Fibroblast of lung (primary cell): ENCODE measurements at regions not wholly inside any gene's neighbourhood (a gene's known extent, or its start where the extent isn't known, plus 50 kb on each side); places are given as distances from the start of the nearest gene placed in this dataset.

Experiments
- DNase-seq, 2 donors: peaks; one replicate each; pipeline versions ENCODE4 v3.0.0 to v3.0.0-alpha.2; 2010; ENCODE audit warnings: low read depth in 2 of 2
- H2AFZ ChIP-seq: 2 replicates; pipeline ENCODE4 v1.5.1; 2012; ENCODE audit warnings: low read length, control low read depth, inconsistent platforms
- H3K27ac ChIP-seq: 2 replicates; pipeline ENCODE4 v1.5.1; 2011; ENCODE audit warnings: low read length, control low read depth; ENCODE audit not compliant: insufficient read depth
- H3K27me3 ChIP-seq: 2 replicates; pipeline ENCODE4 v1.5.1; 2011; ENCODE audit warnings: mild to moderate bottlenecking, low read length; ENCODE audit not compliant: control insufficient read depth, insufficient read depth
- H3K36me3 ChIP-seq: 2 replicates; pipeline ENCODE4 v1.5.1; 2011; ENCODE audit warnings: low read length; ENCODE audit not compliant: control insufficient read depth, insufficient read depth
- H3K4me1 ChIP-seq: 2 replicates; pipeline ENCODE4 v1.5.1; 2011; ENCODE audit warnings: low read length; ENCODE audit not compliant: control insufficient read depth, insufficient read depth; ENCODE audit errors: extremely low read depth
- H3K4me2 ChIP-seq: 2 replicates; pipeline ENCODE4 v1.5.1; 2011; ENCODE audit warnings: low read length, control low read depth; ENCODE audit not compliant: insufficient read depth; ENCODE audit errors: extremely low read depth
- H3K4me3 ChIP-seq, 4 experiments: fragments of 200-600 bp in 1 of 4; sonication (generic) in 1 of 4; replicated peaks in 1 of 4; 2 replicates each; pipeline ENCODE4 v1.5.1; 2011 to 2016; ENCODE audit warnings: low read length in 4 of 4, low read depth in 3 of 4, mild to moderate bottlenecking in 3 of 4, control low read depth in 2 of 4, inconsistent platforms in 1 of 4, mixed read lengths in 1 of 4; ENCODE audit not compliant: insufficient read depth in 1 of 4; ENCODE audit errors: control extremely low read depth in 1 of 4
- H3K79me2 ChIP-seq: 2 replicates; pipeline ENCODE4 v1.5.1; 2012; ENCODE audit warnings: mild to moderate bottlenecking, low read length, inconsistent platforms; ENCODE audit not compliant: control insufficient read depth, insufficient read depth
- H3K9ac ChIP-seq: 2 replicates; pipeline ENCODE4 v1.5.1; 2011; ENCODE audit warnings: mild to moderate bottlenecking, low read length, control low read depth; ENCODE audit not compliant: insufficient read depth
- H3K9me3 ChIP-seq: 2 replicates; pipeline ENCODE4 v1.5.1; 2012; ENCODE audit warnings: low read depth, low read length; ENCODE audit not compliant: control insufficient read depth, insufficient read depth
- H4K20me1 ChIP-seq: 2 replicates; pipeline ENCODE4 v1.5.1; 2011; ENCODE audit warnings: low read length; ENCODE audit not compliant: control insufficient read depth, insufficient read depth; ENCODE audit errors: extremely low read depth
- CTCF ChIP-seq, 2 donors: IDR thresholded peaks in 1 of 2; conservative IDR thresholded peaks in 1 of 2; 1 replicate in 1 of 2; 2 replicates in 1 of 2; pipeline ENCODE4 v1.5.1; 2011 to 2012; ENCODE audit warnings: low read length in 2 of 2, control low read depth in 1 of 2, inconsistent platforms in 1 of 2, low read depth in 1 of 2, mild to moderate bottlenecking in 1 of 2
- EZH2 ChIP-seq: IDR thresholded peaks from 2 replicates; pipeline ENCODE4 v1.5.1; 2012; ENCODE audit warnings: low read length, control low read depth, mild to moderate bottlenecking; ENCODE audit errors: missing control alignments

GRCh38 chr6:141029908-141030307 is 1102.8 kb upstream of the GJE1 start:
- no peak overlapping the region for H3K4me3 ChIP-seq
- H3K36me3 ChIP-seq, result no peaks in the 10 kb centered on the region
- no peaks in the 10 kb centered on the region for H3K79me2 ChIP-seq
- no peak overlapping the region for H3K4me2 ChIP-seq
- no peaks in the 10 kb centered on the region for H4K20me1 ChIP-seq
- H3K27ac ChIP-seq, result no peak overlapping the region
- H3K9ac ChIP-seq, result no peak overlapping the region
- no peaks in the 10 kb centered on the region for H3K27me3 ChIP-seq
- H3K4me1 ChIP-seq, result no peaks in the 10 kb centered on the region
- no peak for DNase-seq
- no peaks in the 10 kb centered on the region for H3K9me3 ChIP-seq
- TF ChIP-seq EZH2 (no peak), CTCF (conservative IDR thresholded peaks at IDR 0.05 in 1 of 2, IDR thresholded peaks at IDR 0.05 in 1 of 2; ENCODE audit: low read depth in 1 of 2, low read length in 2 of 2) (no peak)
- H2AFZ ChIP-seq, result no peak overlapping the region

DNA sequence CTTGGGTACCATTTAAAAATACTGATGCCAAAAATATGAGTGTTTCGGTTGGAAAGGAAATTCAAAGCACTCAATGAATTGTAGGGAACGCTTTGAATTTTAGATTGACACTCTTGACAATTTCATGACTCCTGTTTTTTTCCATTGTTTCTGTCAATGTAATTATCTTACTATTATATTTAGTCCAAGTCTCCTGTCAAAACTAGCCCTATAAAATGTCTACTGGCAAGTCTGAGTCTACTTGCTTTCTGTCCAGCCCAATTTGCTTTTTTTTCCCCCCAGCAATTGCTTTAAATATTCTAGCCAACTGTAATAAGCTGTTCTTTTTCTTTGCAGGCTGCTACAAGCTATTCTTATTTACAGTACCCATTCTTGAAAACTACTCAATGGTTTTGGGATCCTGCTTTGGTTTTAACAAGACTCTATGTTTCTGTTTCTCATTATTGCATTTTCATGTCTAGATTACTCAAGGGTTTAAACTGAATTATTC is 1103.9 kb upstream of the GJE1 start:
- DNase-seq, result no peak
- Histone ChIP-seq H3K27me3 (no peaks in the 10 kb centered on the region), H3K9ac (no peak overlapping the region), H3K36me3 (no peaks in the 10 kb centered on the region), H3K27ac (no peak overlapping the region), H3K4me2 (no peak overlapping the region), H3K4me3 (no peak overlapping the region), H4K20me1 (no peaks in the 10 kb centered on the region), H3K9me3 (no peaks in the 10 kb centered on the region), H3K79me2 (no peaks in the 10 kb centered on the region), H3K4me1 (no peaks in the 10 kb centered on the region), H2AFZ (no peak overlapping the region)
- no peak for TF ChIP-seq CTCF (conservative IDR thresholded peaks at IDR 0.05 in 1 of 2, IDR thresholded peaks at IDR 0.05 in 1 of 2; ENCODE audit: low read depth in 1 of 2, low read length in 2 of 2)
- no peak for TF ChIP-seq EZH2

- no peak overlapping the region for H3K4me2 ChIP-seq
- no peaks in the 10 kb centered on the region for H3K36me3 ChIP-seq
- H3K27ac ChIP-seq, result no peak overlapping the region
- no peaks in the 10 kb centered on the region for H3K27me3 ChIP-seq
- no peak for DNase-seq
- no peak for TF ChIP-seq CTCF (conservative IDR thresholded peaks at IDR 0.05 in 1 of 2, IDR thresholded peaks at IDR 0.05 in 1 of 2; ENCODE audit: low read depth in 1 of 2, low read length in 2 of 2)
- no peak for TF ChIP-seq EZH2
- no peaks in the 10 kb centered on the region for H3K79me2 ChIP-seq
- no peaks in the 10 kb centered on the region for H3K9me3 ChIP-seq
- H2AFZ ChIP-seq, result no peak overlapping the region
- H3K9ac ChIP-seq, result no peak overlapping the region
- H3K4me1 ChIP-seq, result no peaks in the 10 kb centered on the region
- H3K4me3 ChIP-seq, result no peak overlapping the region
- H4K20me1 ChIP-seq, result no peaks in the 10 kb centered on the region
Measured at GRCh38 chr6:141026504-141026903, 1106.2 kb upstream of the GJE1 start.
